Transverse colon (tissue), 4 donors: ENCODE measurements at regions not wholly inside any gene's neighbourhood (a gene's known extent, or its start where the extent isn't known, plus 50 kb on each side); places are given as distances from the start of the nearest gene placed in this dataset.

Source experiments
- DNase-seq: peaks from one replicate; pipeline ENCODE4 v3.0.0-alpha.2; 2019
- H3K27ac ChIP-seq, 4 donors: fragments of 200-600 bp; sonication (generic); 2 replicates each; pipeline ENCODE4 v1.5.1; 2016 to 2018; ENCODE audit warnings: inconsistent platforms in 4 of 4
- H3K27me3 ChIP-seq: fragments of 200-600 bp; sonication (generic); 2 replicates; pipeline ENCODE4 v1.5.1; 2017; ENCODE audit warnings: inconsistent platforms
- H3K36me3 ChIP-seq, 4 donors: fragments of 200-600 bp; sonication (generic); 2 replicates each; pipeline ENCODE4 v1.5.1; 2017 to 2019; ENCODE audit warnings: inconsistent platforms in 4 of 4
- H3K4me1 ChIP-seq, 4 donors: fragments of 200-600 bp; sonication (generic); 2 replicates each; pipeline ENCODE4 v1.5.1; 2017 to 2020; ENCODE audit warnings: inconsistent platforms in 4 of 4
- H3K4me3 ChIP-seq, 4 donors: fragments of 200-600 bp; sonication (generic); 1 replicate in 1 of 4; 2 replicates in 3 of 4; pipeline versions ENCODE4 v1.5.1 to v1.6.1; 2017 to 2019; ENCODE audit warnings: inconsistent platforms in 4 of 4
- H3K9me3 ChIP-seq, 2 donors: fragments of 200-600 bp; sonication (generic); 2 replicates each; pipeline ENCODE4 v1.5.1; 2017 to 2019; ENCODE audit warnings: inconsistent platforms in 2 of 2
- EP300 ChIP-seq: sonication (generic); formaldehyde crosslinking; IDR thresholded peaks from one replicate; pipeline ENCODE4 v1.6.1; 2017; ENCODE audit warnings: antibody characterized with exemption, low read depth
- POLR2A ChIP-seq: fragments of 450-650 bp; IDR thresholded peaks from one replicate; pipeline ENCODE4 v1.6.1; 2016; ENCODE audit warnings: antibody characterized with exemption, mild to moderate bottlenecking, moderate library complexity
- POLR2AphosphoS5 ChIP-seq, 3 donors: sonication (generic); formaldehyde crosslinking; IDR thresholded peaks; one replicate each; pipeline ENCODE4 v1.6.1; 2016; ENCODE audit warnings: antibody characterized with exemption in 3 of 3
- WGBS, 2 donors: methylation state at CpG; one replicate each; pipeline ENCODE4 v1.1.5; 2018; ENCODE audit warnings: low coverage in 1 of 2; 5-methylcytosine and 5-hydroxymethylcytosine counted together
- in situ Hi-C, 4 donors: fragments of 200-750 bp; cut with MboI; loops; one replicate each; pipeline versions ENCODE4 v1.15.0 to v1.15.1; 2017; ENCODE audit warnings: low sequenced_read_pairs in 3 of 4, low pct_ligation_motif_present in 1 of 4, low pct_unique_long_range_greater_than_20kb in 1 of 4
- intact Hi-C: fragments of 100-400 bp; cut with DNase I; formaldehyde crosslinking; loops from one replicate; pipeline ENCODE4 v1.15.1; 2023; ENCODE audit warnings: low total_unique reads
- TF ChIP-seq, protein P1 (sequence below), 5 experiments: fragments of 200-600 bp in 3 of 5; fragments of 450-650 bp in 2 of 5; sonication (generic) in 3 of 5; IDR thresholded peaks; 1 replicate in 2 of 5; 2 replicates in 3 of 5; pipeline ENCODE4 v1.5.1; 2016 to 2017; ENCODE audit warnings: antibody characterized with exemption in 5 of 5, inconsistent platforms in 3 of 5, mild to moderate bottlenecking in 2 of 5, moderate library complexity in 1 of 5

DNA sequence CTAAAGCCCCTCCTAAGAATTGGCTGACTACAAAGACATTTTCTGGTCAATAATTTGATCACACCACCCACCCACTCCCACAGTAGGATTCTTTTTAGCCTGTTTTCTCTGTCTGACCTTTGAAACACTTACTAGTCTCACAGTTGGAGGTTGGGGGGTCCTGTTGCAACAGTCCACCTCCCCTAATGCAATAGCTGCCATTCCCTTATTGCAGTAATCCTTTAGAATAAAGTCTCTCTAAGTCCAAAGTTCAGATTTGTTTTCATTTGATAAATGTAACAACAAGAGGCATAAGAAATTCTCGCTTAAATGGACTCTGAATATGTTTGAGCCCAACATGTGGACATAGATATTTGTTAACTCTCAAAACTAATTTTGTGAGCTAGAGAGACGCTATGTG is 1326.8 kb upstream of the TMEFF2 start:
- H3K27me3 ChIP-seq: no peaks in the 10 kb centered on the region
- TF ChIP-seq, protein P1, sequence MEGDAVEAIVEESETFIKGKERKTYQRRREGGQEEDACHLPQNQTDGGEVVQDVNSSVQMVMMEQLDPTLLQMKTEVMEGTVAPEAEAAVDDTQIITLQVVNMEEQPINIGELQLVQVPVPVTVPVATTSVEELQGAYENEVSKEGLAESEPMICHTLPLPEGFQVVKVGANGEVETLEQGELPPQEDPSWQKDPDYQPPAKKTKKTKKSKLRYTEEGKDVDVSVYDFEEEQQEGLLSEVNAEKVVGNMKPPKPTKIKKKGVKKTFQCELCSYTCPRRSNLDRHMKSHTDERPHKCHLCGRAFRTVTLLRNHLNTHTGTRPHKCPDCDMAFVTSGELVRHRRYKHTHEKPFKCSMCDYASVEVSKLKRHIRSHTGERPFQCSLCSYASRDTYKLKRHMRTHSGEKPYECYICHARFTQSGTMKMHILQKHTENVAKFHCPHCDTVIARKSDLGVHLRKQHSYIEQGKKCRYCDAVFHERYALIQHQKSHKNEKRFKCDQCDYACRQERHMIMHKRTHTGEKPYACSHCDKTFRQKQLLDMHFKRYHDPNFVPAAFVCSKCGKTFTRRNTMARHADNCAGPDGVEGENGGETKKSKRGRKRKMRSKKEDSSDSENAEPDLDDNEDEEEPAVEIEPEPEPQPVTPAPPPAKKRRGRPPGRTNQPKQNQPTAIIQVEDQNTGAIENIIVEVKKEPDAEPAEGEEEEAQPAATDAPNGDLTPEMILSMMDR (IDR thresholded peaks at IDR 0.05): no peak
- TF ChIP-seq POLR2A (no peak), POLR2AphosphoS5 (IDR thresholded peaks at IDR 0.05) (no peak), EP300 (no peak)
- H3K27ac ChIP-seq: no peak overlapping the region
- 70 to 71% methylated on average over 2 of the region's 2 CpGs for WGBS, 2 donors
- in situ Hi-C loops (no loop called here), intact Hi-C loops (no loop called here)
- H3K4me1 ChIP-seq: no peaks in the 10 kb centered on the region
- H3K36me3 ChIP-seq: no peaks in the 10 kb centered on the region
- H3K9me3 ChIP-seq: no peaks in the 10 kb centered on the region
- no peak overlapping the region for H3K4me3 ChIP-seq
- no peak for DNase-seq

DNA sequence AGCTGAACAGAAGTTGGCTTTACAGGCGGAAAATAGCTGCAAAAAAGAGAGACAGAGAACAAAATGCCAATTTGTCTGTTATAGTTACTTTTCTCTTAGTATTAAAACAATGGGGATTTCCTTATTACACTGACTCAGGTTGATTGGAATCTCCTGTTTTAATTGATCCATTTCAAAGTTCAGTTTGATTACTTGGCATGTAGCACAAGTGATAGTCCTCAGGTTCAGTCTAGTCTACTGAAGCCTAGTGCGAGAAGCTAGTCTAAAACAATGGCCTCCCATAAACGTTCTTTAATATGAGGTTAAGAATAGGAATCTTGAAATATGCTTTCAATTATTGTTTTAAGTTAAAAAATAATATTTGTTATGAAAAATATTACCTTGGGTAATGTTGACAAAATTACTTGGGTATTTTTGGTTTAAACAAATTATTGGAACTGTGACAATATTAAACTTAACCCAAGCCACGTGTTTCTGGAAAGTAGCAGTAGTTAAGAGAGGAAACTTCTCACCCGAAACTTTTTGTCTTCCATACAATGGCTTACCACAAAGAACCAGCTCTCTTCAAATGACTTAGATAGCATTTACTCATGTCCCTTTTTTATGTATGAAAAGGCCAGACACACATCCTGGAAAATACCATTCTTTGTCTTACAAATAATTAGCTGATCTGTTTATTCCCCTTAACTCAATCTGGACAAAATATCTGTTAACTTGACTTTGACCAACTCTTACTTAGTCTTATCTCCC is 1326.2 kb upstream of the TMEFF2 start:
- H3K9me3 ChIP-seq: no peaks in the 10 kb centered on the region
- no peaks in the 10 kb centered on the region for H3K4me1 ChIP-seq
- intact Hi-C loops (no loop called here), in situ Hi-C loops (no loop called here)
- no peaks in the 10 kb centered on the region for H3K27me3 ChIP-seq
- WGBS, 2 donors: 70 to 78% methylated on average over 5 of the region's 5 CpGs
- H3K4me3 ChIP-seq: no peak overlapping the region
- no peak for DNase-seq
- no peak for TF ChIP-seq POLR2A
- TF ChIP-seq EP300: no peak
- TF ChIP-seq, protein P1 (IDR thresholded peaks at IDR 0.05): no peak
- no peak for TF ChIP-seq POLR2AphosphoS5 (IDR thresholded peaks at IDR 0.05)
- H3K27ac ChIP-seq: no peak overlapping the region
- no peaks in the 10 kb centered on the region for H3K36me3 ChIP-seq

DNA sequence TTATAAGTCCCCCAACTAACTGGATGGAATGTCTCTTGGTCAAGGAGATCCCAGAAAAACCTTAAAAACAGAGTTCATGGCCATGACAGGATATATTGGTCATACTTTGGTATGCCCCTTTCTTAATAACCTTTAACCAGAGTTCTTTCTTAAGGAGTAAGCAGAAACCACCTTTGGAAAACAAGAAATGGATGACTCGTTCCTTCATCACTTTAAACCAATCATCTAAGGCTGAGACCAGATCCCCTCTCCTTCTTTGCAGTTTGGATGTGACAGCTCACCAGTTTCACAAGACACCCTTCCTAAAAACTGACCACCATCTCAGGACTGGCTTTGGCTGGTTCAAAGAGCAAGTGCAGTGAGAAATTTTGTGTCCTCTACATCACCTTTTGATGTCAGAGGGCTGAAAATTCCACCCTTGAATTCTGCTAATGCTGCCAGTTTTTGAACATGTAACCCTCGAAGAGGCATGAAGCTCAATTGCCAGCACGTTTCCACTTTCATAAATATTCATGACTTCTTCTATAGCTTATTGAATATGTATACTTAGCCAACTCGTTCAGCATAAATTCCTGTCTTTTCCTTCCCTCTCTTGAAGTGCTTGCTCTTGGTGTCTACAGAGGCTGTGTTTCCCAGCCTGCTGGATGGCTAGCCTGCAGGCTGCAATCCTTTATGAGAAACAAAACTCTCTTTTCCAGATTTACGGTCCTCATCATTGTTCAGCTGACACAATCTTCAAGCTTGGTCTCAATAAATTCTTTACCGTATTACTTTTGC is 1323.5 kb upstream of the TMEFF2 start:
- intact Hi-C loops (no loop called here), in situ Hi-C loops (no loop called here)
- TF ChIP-seq POLR2A: no peak
- TF ChIP-seq, protein P1 (IDR thresholded peaks at IDR 0.05): no peak
- TF ChIP-seq POLR2AphosphoS5 (IDR thresholded peaks at IDR 0.05): no peak
- no peak for TF ChIP-seq EP300
- H3K27me3 ChIP-seq: no peaks in the 10 kb centered on the region
- H3K9me3 ChIP-seq: no peaks in the 10 kb centered on the region
- DNase-seq: no peak
- no peaks in the 10 kb centered on the region for H3K36me3 ChIP-seq
- 63 to 78% methylated on average over 6 of the region's 6 CpGs for WGBS, 2 donors
- H3K27ac ChIP-seq: no peak overlapping the region
- H3K4me1 ChIP-seq: no peaks in the 10 kb centered on the region
- no peak overlapping the region for H3K4me3 ChIP-seq

DNA sequence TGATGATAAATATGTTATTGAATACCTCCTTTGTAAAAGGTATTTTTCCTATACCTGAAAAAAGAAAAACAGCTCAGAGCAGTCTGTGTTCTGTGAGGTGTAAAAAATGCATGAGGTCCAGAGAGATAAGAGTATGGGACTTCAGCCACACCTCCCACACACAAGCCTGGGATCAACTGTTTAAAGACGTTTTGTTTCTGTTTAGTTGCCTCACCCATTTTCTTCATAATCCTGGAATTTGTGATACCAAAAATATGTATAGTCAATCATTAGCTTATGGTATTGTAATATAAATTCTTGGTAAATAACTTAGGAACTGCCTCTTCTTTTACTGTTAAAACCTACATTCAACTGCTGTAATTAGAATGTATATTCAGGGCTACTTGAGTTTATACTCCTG is 1322.9 kb upstream of the TMEFF2 start:
- H3K27ac ChIP-seq: no peak overlapping the region
- TF ChIP-seq EP300 (no peak), POLR2A (no peak), POLR2AphosphoS5 (IDR thresholded peaks at IDR 0.05) (no peak)
- TF ChIP-seq, protein P1 (IDR thresholded peaks at IDR 0.05): no peak
- DNase-seq: no peak

More for the DNA sequence above, 1322.9 kb upstream of the TMEFF2 start:
- in situ Hi-C loops (no loop called here), intact Hi-C loops (no loop called here)
- 29 to 41% methylated on average over 1 of the region's 1 CpG for WGBS, 2 donors
- no peaks in the 10 kb centered on the region for H3K4me1 ChIP-seq
- H3K36me3 ChIP-seq: no peaks in the 10 kb centered on the region
- no peaks in the 10 kb centered on the region for H3K9me3 ChIP-seq
- no peaks in the 10 kb centered on the region for H3K27me3 ChIP-seq
- no peak overlapping the region for H3K4me3 ChIP-seq
